NCI-H2196 treated with DMSO at 0.1 percent for 48 hours (cell line): ENCODE measurements at regions not wholly inside any gene's neighbourhood (a gene's known extent, or its start where the extent isn't known, plus 50 kb on each side); places are given as distances from the start of the nearest gene placed in this dataset.
"Not testable (repeated sequence)": the region's sequence is repeated elsewhere in the genome, so short reads cannot be mapped to it uniquely, and the experiment has no call there.

Experiments used
- DNase-seq: peaks from one replicate; lab custom pipeline; 2025; ENCODE audit not compliant: unreplicated experiment; lab: John Stamatoyannopoulos, UW

GRCh38 chr5:2536632-2537377, 214.7 kb downstream of the IRX2 start:
- DNase-seq = no peak

GRCh38 chr5:2534970-2535369, 216.5 kb downstream of the IRX2 start:
- DNase-seq = no peak

GRCh38 chr5:2534251-2534650, 217.2 kb downstream of the IRX2 start:
- DNase-seq = no peak

- not testable (repeated sequence) for DNase-seq
Measured at GRCh38 chr5:2533848-2534247, 217.6 kb downstream of the IRX2 start.

DNA sequence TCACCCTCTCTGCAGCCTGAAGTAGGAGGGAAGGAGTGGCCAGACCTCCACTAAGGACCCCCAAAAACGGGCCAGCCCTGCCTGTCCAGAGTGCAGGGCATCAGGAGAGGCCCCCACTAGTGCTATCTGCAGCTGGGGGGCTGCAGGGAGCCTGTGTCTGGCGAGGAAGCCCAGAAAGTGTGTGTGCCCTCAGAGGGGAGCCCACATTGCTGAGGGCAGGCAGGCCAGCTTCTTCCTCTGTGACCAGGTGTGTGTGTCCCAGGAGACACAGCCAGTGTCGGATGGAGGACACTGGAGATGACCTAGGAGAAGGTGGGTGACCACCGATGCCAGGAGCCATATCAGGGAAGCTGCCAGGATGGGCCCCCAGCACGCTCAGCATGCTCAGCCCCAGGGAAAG, 218.7 kb downstream of the IRX2 start:
- no peak for DNase-seq

DNA sequence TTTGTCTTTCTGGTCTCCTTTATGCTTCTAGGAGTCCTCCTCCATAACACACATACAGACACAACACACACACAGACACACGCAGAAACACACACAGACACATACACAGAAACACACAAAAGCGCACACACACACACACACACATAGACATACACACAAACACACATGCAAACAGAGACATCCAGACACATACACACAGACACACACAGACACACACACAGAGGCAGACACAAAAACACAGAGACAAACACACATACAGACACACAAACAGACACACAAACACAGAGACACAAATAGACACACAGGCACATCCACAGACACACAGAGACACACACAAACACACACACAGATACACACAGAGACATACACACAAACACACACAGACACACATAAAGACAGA, 220.2 kb downstream of the IRX2 start:
- no peak for DNase-seq

DNA sequence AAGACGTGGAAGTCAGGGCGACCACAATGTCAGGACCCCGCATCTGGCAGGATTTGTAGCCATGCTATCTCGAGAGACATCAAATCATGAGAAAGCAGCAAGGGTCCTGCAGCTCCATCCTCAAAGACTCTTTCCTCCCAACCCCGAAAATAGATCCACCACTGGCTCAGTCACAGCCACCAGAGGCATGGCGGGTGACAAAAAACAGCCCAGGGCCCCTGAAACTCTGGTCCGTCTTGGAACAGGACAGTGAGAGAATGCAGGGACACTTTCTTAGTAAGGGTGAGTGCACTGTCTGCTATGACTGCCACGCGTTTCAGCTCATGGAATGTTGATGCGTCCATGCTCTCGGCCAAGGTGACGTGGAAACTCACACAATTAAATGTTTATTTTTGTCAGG, 220.9 kb downstream of the IRX2 start:
- DNase-seq = no peak

DNA sequence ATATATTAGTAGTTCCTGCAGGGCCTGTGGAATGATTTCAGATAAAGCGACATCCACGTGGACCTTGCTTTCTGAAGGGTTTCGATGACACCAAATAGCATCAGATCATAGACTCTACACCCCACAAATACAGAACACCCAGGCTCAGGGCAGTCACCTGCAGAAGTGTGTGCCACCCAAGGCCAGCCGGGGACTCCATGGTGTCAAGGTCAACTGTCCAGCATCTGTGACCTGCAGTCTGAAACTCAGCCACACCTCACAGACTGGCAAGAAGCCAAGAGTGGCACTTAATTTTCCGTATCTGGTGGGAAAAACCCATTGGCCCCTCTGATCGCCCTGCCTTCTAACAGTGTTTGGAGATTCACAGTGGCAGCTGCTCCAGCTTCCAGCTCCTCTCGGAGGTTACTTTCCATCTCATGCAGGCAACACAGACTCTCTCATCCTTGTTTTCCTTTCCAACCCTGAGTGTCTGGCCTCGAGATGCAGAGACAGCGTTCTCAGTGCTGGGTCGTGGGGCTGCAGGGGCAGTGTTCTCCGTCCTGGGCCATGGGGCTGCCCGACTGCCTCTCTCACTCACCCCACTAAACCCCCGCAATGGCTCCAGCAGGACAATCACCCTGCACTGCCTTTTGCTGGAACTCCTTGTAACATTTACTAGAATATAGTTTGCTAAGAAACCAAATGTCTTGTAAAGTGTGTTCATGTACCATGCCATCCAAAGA, 221.9 kb downstream of the IRX2 start:
- DNase-seq = no peak

- no peak for DNase-seq
Measured at GRCh38 chr5:2525351-2525750, 226.1 kb downstream of the IRX2 start.

- DNase-seq = no peak
Measured at GRCh38 chr5:2524620-2525019, 226.9 kb downstream of the IRX2 start.

DNA sequence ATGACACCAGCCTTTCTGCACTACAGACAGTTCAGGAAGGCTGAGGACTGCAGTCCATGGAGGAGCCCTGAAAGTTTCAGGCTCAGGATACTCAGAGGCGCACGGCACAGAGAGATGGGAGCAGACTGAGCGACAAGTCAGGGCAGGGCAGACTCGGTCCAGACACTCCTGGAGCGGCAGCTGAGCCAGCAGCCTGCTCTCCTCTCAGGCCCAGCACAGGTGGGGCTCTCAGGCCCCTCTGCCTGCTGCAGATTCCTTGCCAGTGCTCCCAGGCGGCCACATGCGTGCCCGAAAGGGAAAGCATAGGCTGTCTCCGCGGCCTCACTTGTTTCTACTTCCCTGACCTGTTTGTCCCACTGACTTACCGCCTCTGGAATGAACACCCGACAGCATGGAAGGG, 228.3 kb downstream of the IRX2 start:
- DNase-seq = no peak

GRCh38 chr5:2522372-2522771, 229.1 kb downstream of the IRX2 start:
- DNase-seq = no peak

DNA sequence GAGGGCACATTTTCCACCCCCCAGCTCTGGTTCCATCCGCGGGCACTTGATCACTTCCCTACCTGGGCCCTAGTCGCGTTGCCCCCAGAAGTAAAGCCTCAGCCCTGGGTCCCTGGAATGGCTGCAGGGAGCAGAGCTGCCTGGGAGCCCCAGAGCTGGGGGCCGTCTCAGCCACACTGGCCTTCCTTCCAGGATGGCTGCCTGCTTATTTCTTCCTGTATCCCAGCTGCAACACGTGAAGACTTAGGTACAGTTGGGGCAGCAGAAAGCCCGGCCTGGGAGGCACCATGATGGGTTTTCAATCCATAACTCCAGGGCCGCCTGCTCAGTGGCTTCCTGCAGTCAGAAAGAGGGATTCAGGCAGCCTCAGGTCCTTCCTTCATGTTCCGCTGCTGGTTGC, 232.3 kb downstream of the IRX2 start:
- DNase-seq = no peak

- no peak for DNase-seq
Measured at GRCh38 chr5:2517451-2517850, 234.0 kb downstream of the IRX2 start.

DNA sequence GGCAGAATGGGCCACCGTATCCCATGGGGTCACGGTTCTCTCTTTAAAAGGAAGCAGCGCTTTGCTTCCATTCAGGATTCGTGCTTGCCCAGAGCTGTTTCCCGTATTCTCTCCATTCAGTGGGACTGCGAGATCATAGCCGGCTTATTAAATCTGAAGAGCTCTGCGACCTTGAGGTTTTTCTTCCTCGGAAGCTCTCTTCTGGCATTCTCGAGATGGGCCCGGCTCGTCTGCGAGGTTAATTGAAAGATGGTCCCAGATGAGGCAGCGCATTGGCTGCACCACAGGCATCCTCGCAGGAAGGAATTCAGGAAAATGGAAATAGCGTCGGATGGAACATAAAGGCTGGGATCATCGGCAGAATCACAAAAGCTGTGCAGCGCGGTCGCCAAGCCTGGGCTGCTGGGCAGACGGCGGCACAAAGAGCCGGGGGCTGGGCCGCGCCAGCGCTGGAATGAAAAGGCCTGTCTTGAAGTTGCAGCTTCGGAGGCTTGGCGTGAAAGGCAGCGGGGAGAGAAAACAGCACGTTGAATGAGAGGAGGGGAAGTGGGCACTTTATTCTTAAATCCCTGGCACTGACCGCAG, 236.2 kb downstream of the IRX2 start:
- no peak for DNase-seq

GRCh38 chr5:2514484-2514883, 237.0 kb downstream of the IRX2 start:
- no peak for DNase-seq

- DNase-seq = no peak
Measured at GRCh38 chr5:2511706-2512105, 239.8 kb downstream of the IRX2 start.

- no peak for DNase-seq
Measured at GRCh38 chr5:2511126-2511525, 240.4 kb downstream of the IRX2 start.

GRCh38 chr5:2509527-2509926, 241.9 kb downstream of the IRX2 start:
- no peak for DNase-seq

- no peak for DNase-seq
Measured at GRCh38 chr5:2508514-2508913, 243.0 kb downstream of the IRX2 start.

- no peak for DNase-seq
Measured at GRCh38 chr5:2507611-2508010, 243.9 kb downstream of the IRX2 start.

DNA sequence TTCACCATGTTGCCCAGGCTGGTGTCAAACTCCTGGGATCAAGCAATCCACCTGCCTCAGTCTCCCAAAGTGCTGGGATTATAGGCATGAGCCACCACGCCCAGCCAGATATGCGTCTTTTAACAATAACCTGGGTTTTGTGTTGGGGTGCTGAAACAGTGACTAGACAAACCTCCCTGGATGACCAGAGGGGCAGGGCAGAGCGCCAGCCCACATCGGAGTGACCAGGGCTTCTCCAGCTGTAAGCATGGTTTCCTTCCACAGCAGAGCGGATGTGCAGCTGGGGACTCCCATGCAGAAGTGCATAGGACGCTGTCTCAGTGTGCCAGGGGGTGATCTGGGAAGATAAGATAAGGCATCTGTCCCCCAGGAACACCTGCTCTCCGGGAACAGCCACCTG, 244.9 kb downstream of the IRX2 start:
- no peak for DNase-seq
